ENCODE measurements at regions not wholly inside any gene's neighbourhood (a gene's known extent, or its start where the extent isn't known, plus 50 kb on each side); places are given as distances from the start of the nearest gene placed in this dataset.

DNA sequence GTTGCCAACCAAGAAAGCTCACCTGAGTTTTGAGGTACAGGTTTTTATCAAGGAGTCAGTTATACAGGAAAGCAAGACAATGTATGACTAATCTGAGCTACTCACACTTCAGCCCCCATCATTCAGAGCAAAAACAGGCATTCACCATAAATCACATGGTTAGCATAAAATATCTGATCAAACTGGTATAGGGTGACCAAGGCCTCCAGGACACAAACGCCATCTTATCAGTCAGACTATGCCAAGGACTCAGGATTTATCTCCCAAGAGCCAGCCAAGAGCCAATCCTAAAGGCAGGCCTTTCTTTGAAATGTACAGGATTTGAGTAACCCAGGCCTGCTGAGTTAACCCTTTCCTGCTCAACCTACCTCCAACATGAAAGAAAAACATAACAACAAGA is 313.0 kb upstream of the NREP start:
- TF ChIP-seq, protein P1, sequence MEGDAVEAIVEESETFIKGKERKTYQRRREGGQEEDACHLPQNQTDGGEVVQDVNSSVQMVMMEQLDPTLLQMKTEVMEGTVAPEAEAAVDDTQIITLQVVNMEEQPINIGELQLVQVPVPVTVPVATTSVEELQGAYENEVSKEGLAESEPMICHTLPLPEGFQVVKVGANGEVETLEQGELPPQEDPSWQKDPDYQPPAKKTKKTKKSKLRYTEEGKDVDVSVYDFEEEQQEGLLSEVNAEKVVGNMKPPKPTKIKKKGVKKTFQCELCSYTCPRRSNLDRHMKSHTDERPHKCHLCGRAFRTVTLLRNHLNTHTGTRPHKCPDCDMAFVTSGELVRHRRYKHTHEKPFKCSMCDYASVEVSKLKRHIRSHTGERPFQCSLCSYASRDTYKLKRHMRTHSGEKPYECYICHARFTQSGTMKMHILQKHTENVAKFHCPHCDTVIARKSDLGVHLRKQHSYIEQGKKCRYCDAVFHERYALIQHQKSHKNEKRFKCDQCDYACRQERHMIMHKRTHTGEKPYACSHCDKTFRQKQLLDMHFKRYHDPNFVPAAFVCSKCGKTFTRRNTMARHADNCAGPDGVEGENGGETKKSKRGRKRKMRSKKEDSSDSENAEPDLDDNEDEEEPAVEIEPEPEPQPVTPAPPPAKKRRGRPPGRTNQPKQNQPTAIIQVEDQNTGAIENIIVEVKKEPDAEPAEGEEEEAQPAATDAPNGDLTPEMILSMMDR (IDR thresholded peaks at IDR 0.05), result no peak
- no peak for TF ChIP-seq POLR2A (IDR thresholded peaks at IDR 0.05; ENCODE audit: low read depth)
